Urothelium cell line (cell line): ENCODE measurements at regions not wholly inside any gene's neighbourhood (a gene's known extent, or its start where the extent isn't known, plus 50 kb on each side); places are given as distances from the start of the nearest gene placed in this dataset.
"Not testable (repeated sequence)": the region's sequence is repeated elsewhere in the genome, so short reads cannot be mapped to it uniquely, and the experiment has no call there.

Experiments
- DNase-seq: peaks from one replicate; pipeline ENCODE4 v3.0.0; 2011; ENCODE audit warnings: low spot score, mixed read lengths
- FAIRE-seq: peaks from 2 replicates; lab custom pipeline; 2011; peaks lifted over from hg19 to GRCh38; lab: Jason Lieb, UNC

DNA sequence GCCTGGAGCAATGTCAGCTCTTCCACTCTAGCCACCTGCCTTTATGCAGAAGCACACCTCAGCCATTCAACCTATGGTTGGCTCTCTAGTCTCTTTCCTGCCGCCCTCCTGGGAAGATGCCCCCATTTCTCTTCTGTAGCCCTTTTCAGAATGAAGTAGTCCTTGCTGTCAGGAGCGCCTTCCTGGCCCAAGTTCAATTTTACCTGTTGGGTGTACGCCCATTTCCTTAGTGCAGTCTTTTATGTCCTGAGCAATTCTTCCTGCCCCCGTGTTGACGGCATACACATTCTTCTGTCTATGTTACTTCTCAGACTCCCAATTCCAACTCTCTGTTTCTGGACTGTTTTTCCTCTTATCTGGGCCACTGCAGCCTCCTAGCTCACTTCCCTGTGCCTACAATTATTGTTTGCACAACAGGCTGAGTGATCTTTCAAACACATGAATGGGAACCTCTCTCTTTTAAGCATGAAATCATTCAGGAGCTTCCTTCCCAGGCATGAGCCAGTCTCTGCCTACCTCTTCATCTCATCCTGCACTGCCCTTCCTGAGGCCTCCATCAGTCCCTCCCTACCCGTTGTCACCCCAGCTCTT is 389.2 kb downstream of the CD83 start:
- FAIRE-seq: no peak
- no peak for DNase-seq

- no peak for DNase-seq
- FAIRE-seq: no peak
Measured at GRCh38 chr6:14509120-14509519, 391.5 kb downstream of the CD83 start.

DNA sequence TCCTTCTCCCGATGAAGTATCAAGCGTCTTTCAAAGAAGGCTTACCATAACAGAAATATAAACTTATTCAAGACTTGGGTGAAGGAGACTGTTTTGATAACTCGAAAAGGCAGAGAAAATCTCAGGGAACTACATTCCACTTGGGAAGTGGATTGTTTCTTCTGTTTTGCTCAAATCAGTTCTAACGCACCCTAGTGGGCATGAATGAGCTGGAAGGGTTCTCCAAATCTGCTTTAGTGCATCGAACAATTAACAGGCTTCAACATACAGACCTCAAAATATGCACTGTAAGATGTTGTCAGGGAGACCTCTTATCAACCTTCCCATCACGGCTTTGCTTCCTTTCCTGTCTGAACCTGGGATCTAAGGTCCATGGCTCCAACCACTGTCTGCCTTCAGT is 392.5 kb downstream of the CD83 start:
- no peak for DNase-seq
- no peak for FAIRE-seq

GRCh38 chr6:14511061-14511586 is 393.6 kb downstream of the CD83 start:
- DNase-seq: no peak
- no peak for FAIRE-seq

DNA sequence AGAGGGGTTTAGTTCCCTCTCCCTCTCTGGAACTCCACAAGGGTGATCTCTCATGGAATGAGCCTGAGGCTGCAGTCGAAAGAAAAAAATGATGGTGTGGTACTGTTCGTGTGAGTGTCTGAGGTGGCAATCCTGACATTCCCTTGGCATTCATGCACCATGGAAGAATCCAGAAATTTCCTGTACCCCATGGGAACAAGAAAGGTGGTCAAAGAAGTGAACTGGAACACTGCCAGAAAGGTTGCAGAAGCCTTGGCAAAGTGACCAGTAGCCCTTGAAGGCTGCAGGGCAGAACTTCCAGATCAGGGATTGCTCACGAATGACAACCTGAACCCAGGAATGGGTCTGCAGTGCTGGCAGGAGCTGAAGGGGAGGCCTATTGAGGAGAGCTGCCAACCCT is 394.7 kb downstream of the CD83 start:
- FAIRE-seq: no peak
- DNase-seq: no peak

DNA sequence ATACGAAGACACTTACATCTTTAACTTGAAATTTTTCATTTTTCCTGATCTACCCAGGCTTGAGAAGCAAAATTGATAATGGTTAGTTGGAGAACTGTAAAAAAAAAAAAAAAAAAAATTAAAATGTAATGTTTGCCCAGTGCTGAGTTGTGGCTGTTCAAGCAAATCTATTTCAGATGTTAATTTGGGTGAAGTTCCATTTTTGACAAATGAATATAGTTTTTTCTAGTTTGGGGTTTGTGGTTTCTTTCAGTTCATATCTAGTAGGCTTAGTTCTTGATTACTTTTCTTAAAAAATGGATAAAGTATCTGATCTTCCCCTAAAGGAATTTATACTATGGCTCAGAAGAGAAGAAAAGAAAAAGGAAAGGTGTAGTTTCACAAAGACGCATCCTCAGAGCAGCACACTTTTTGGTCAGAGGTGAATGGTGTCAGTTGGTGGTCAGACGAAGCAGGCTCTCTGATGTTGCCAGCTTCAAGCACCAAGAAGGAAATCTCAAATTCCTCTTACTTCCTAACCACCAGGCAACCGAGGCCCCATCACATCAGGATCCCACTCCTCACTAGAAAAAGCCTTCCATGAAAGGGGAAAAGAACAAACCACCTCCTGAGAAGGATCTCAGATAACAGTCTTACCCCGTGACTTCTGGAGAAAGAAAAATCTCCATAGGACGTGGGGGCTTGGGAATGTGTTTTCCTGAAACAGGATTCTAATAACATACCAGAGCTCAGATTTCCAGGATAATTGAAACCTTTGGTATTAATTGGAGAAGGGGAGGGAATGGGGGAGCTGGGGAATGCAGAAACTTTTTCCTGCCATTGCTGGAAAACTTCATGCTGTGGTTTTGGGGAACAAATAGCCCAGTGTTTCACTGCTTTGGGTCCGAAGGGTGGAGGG is 396.2 kb downstream of the CD83 start:
- DNase-seq (no peak), FAIRE-seq (no peak)

GRCh38 chr6:14516956-14517355 is 399.4 kb downstream of the CD83 start:
- DNase-seq (no peak), FAIRE-seq (no peak)

- DNase-seq (no peak), FAIRE-seq (no peak)
Measured at GRCh38 chr6:14517516-14518105, 400.0 kb downstream of the CD83 start.

GRCh38 chr6:14518515-14519217 is 401.1 kb downstream of the CD83 start:
- FAIRE-seq (no peak), DNase-seq (no peak)

DNA sequence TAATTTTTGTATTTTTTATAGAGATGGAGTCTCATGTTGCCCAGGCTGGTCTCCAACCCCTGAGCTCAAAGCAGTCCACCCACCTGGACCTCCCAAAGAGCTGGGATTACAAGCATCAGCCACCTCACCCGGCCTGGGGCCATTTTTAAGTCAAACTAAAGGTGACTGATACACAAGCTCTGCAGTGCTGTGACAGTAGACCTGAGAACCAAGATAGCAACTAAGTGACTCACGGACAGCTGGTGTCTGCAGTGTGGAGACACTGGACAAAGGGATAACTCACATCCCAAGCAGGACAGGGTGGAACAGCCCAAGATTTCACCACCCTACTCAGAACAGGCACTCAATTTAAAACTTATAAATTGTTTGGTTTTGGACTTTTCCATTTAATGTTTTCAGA is 402.5 kb downstream of the CD83 start:
- DNase-seq: no peak
- FAIRE-seq: no peak

DNA sequence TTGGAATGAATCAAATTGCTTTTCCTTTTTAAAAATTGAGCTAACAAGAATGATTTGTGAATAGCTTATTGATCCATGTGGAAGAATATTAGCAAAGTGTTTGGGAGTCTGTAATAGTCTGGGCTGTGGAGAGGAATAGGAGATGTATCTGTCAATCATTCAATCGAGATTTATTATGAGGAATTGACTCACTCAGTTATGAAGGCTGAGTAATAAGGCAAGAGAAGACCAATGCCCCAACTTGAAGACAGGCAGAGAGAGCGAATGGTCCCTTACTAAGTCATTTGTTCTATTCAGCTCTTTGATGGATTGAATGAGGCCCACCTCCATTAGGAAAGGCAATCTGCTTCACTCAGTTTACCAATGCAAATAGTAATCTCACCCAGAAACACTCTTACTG is 403.0 kb downstream of the CD83 start:
- FAIRE-seq: no peak
- no peak for DNase-seq

DNA sequence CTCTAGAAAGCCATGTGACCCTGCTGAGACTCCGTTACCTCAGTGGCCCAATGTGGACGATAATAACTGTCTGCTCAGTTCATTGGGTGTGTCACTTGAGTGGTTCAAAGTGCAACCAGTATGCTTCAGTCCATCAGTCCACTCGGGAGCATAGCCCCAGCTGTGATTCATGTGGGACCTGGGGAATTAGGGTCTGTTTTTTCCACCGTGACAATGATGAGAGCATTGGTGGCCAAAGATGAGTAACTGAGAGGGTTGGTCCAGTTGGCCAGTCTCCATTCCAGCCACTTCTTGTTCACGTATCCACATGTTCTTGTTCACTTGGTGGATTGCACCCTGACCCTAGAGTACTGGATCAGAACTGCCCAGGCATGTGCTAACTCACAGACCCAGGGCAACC is 403.6 kb downstream of the CD83 start:
- FAIRE-seq (no peak), DNase-seq (no peak)

DNA sequence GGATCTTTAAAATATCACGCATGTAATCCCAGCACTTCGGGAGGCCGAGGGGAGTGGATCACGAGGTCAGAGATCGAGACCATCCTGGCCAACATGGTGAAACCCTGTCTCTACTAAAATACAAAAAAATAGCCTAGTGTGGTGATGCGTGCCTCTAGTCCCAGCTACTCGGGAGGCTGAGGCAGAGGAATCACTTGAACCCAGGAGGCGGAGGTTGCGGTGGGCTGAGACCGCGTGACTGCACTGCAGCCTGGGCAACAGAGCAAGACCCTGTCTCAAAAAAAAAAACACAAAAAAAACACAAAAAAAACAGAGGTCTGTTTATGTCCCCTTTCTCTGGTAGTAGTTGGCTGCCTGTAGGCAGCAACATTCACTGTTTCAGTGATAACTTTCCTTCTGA is 404.3 kb downstream of the CD83 start:
- FAIRE-seq, DNase-seq: not testable (repeated sequence)

- FAIRE-seq (no peak), DNase-seq (no peak)
Measured at GRCh38 chr6:14524319-14524718, 406.7 kb downstream of the CD83 start.

GRCh38 chr6:14530385-14530784 is 412.8 kb downstream of the CD83 start:
- no peak for FAIRE-seq

DNA sequence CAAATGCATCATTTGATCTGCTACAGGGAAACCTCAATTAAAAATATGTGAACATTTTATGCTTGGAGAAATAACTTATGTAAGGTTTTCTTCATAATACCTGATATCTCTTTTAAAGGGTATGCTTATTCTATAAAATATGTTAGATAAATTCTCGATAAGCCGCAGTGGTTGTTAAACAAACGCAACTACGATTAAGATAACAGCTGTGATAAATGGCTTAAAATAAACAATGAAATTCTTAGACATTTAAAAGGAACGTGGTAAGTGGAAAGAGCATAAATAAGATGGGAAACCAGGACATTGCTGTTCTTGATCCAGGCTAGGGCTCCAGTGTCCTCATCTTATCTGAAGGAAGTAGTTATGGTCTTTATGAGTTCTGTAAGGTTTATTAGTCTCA is 415.9 kb downstream of the CD83 start:
- no peak for FAIRE-seq
- no peak for DNase-seq

More at GRCh38 chr6:14530385-14530784, 412.8 kb downstream of the CD83 start:
- DNase-seq: no peak

GRCh38 chr6:14537030-14537429 is 419.5 kb downstream of the CD83 start:
- DNase-seq (no peak), FAIRE-seq (no peak)

GRCh38 chr6:14540276-14540675 is 422.7 kb downstream of the CD83 start:
- DNase-seq (no peak), FAIRE-seq (no peak)

- FAIRE-seq (no peak), DNase-seq (no peak)
Measured at GRCh38 chr6:14540810-14541540, 423.4 kb downstream of the CD83 start.

- DNase-seq (peak; percentile 40), FAIRE-seq (no peak)
Measured at GRCh38 chr6:14542670-14543366, 425.2 kb downstream of the CD83 start.
